GM21576 (cell line): ENCODE measurements at regions not wholly inside any gene's neighbourhood (a gene's known extent, or its start where the extent isn't known, plus 50 kb on each side); places are given as distances from the start of the nearest gene placed in this dataset.
"Not testable (repeated sequence)": the region's sequence is repeated elsewhere in the genome, so short reads cannot be mapped to it uniquely, and the experiment has no call there.

ENCODE experiments used
- ATAC-seq: cut with Tn5 transposase; IDR thresholded peaks from one replicate; pipeline ENCODE4 v1.9.1; 2021; ENCODE audit warnings: mild to moderate bottlenecking, moderate library complexity; ENCODE audit not compliant: unreplicated experiment

GRCh38 chr16:58962811-58963210, 228.7 kb upstream of the GOT2 start:
- ATAC-seq, result no peak

GRCh38 chr16:58960484-58960883, 226.4 kb upstream of the GOT2 start:
- ATAC-seq, result no peak

DNA sequence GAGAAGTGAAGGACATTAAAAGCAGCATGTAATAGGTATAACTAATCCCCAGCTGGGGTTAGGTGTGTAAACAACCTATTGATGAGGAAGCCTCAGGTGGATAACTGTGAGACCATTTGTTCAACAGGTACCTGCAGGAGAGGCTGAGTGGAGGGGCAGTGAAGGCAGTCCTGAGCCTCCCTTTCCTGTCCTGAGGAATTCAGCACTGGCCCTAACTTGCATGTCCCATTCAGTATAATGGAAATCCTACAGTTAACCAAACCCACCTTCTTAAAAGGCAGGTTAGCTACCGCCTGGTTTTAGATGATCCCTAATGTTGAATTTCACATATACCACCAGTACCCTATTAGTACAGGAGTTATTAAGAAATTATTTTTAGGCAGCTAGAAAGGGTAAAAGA, 225.9 kb upstream of the GOT2 start:
- ATAC-seq, result no peak

GRCh38 chr16:58958749-58959148, 224.6 kb upstream of the GOT2 start:
- no peak for ATAC-seq

DNA sequence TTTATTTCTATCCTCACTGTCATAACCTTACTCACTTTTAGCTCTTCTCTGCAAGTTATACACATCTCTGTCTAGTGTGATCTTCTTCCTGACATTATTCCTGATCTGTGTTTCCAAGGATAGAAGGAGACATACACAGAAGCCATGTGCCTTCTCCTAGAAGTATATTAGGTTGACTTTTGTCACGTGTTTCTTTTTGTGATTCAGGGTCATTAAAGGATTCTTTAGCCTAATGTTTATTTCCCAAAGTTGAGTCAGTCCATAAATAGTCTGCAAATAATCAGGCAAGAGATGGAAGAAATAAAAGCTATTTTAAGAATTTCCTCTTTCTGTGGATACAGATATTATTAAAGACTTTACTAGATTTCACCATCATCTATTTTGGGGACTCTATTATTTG, 214.1 kb upstream of the GOT2 start:
- no peak for ATAC-seq

DNA sequence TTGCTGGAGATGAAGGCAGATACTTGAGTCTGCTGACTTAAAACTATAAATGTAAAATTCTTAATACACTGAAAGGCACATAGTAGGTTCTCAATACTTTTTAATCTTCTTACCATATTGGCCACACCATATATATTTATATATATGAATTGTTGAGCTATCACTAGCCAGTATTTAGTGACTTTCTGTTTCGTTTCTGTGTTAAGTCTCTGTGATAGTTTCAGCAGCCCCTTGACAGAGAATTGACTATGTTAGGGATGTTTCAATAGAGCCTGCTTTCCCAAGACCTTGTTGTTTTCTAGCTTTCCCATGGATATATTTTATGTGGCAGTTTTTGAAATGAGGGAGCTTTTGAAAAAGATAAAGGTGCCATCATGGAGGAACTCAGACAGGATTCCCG, 206.5 kb upstream of the GOT2 start:
- no peak for ATAC-seq

- no peak for ATAC-seq
Measured at GRCh38 chr16:58938811-58939210, 204.7 kb upstream of the GOT2 start.

GRCh38 chr16:58937661-58938060, 203.5 kb upstream of the GOT2 start:
- ATAC-seq, result no peak

DNA sequence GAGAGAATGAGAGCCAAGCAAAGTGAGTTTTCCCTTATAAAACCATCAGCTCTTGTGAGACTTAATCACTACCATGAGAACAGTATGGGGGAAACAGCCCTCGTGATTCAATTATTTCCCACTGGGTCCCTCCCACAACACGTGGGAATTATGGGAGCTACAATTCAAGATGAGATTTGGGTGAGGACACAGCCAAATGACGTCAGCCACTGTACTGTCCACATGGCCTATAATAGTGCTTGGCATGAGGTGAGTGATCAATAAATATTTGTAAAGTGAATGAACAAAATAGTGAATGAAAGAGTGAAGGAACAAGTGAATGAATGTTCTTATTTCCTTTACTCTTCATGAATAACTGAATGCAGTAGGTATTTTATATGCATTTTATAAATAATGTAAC, 199.1 kb upstream of the GOT2 start:
- no peak for ATAC-seq

DNA sequence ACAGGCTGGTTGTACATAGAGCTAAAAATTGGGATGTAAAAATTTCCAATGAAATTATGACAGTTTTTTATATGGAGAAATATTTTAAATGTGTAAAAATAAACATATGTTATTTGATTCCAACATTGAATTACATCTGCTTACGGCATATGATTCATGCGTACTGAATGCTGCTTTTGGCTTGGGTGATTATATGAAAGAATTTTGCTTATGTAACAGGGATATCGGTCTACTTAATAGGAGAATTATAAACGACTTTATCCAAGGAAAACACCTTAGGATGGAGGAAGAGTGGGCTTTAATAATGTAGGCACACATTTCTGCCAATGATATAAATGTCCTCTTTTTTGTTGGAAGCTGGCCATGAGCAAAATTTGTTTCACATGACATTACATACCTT, 197.3 kb upstream of the GOT2 start:
- ATAC-seq, result no peak

- ATAC-seq, result no peak
Measured at GRCh38 chr16:58923094-58923493, 189.0 kb upstream of the GOT2 start.

GRCh38 chr16:58913456-58913855, 179.3 kb upstream of the GOT2 start:
- ATAC-seq, result no peak

GRCh38 chr16:58912571-58912970, 178.5 kb upstream of the GOT2 start:
- ATAC-seq, result no peak

GRCh38 chr16:58906981-58907715, 173.0 kb upstream of the GOT2 start:
- ATAC-seq, result no peak

DNA sequence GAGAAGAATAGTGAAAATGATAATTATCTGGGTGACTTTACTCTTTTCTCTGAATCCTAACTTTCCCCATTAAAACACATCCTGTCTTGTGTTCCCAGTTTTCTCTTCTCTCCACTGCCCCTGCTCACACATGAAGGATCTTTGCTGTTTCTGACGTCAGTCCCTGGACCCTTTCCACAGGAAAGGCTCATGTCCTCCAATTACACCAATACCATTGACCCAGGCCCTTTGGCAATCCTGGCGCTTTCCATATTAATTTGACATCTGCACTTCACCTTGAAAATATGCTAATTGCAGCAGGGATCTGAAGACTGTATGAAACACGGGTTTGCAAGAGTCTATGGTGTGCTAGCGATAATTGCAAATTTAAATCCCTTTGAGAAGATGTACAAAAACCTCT, 170.2 kb upstream of the GOT2 start:
- no peak for ATAC-seq

GRCh38 chr16:58889516-58889915, 155.4 kb upstream of the GOT2 start:
- no peak for ATAC-seq

DNA sequence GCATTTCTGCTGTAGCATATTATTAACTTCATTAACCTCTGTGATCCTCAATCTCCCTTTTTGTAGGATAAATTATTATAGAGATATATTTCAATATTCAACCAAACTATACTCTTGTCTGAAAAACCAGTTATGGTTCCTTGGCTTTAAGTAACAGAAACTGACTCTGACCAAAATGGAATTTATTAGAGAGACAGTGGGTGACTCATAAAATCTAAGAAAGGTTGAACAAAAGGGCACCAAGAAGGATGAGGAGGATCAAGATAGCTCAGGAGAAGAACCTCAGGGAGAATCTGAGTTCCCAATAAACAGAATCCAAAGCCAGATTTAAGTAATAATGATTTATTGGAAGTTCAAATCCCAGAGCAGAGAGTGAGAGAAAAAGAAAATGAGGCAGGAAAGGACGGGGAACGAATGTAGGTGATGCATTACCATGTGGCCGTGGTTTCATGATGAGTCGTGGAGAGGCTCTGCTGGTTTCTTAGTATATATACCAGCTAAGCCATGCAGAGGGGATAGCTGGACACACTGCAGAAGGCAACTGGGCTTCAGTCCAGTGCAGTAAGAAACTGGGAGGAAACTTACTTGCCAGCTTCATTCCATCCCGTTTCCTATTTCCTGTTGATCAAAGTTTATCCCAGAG, 151.5 kb upstream of the GOT2 start:
- peak; percentile 45 for ATAC-seq

DNA sequence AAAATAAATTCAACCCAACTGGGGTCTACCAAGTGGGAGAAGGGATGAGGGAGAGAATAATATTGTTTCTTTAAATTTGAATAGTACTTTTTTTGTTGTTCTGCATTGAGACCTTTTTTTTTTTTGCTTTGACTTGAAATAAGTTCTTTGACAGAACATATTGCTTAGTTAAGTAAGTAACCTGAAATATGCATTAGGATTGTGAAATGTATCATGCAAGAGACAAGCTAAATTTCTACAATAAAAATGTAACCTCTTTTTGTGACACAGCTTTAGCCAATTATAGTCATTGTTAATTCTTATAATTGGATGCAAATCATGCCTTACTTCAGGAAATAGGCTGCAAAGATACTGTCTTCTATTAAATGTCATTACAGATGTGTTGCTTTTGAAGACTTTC, 150.0 kb upstream of the GOT2 start:
- ATAC-seq, result no peak

DNA sequence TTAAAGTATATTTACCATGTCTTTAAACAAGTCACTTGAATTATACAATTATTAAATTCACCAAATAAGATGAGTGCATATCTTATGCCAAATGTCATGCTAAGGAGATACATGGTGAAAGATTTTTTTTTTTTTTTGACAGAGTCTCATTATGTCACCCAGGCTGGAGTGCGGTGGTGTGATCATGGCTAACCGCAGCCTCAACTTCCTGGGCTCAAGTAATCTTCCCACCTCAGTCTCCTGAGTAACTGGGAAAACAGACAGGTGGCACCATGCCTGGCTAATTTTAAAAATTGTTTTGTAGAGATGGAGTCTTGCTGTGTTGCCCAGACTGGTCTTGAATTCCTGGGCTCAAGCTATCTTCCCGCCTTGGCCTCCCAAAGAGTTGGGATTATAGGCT, 149.0 kb upstream of the GOT2 start:
- ATAC-seq, result no peak

DNA sequence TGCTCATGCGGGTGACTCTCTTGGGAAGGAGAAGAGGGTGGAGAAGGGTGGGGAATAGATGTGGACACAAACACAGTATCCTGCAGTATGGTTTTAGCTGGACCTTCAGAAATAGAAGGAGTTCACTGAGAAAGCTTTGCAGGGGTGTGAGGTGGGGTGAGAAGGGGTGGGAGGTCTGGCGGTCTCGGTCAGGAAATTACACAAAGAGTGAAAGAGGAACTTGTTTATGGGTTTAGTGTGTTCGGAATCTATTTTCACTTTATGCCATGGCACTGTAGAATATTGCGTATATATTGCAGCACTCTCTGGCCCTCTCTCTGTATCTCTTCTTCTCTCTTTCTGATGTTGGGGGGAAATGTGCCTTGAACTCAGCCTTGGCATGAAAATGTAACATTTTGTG, 148.2 kb upstream of the GOT2 start:
- ATAC-seq, result peak; percentile 96

GRCh38 chr16:58878641-58879040, 144.5 kb upstream of the GOT2 start:
- not testable (repeated sequence) for ATAC-seq

DNA sequence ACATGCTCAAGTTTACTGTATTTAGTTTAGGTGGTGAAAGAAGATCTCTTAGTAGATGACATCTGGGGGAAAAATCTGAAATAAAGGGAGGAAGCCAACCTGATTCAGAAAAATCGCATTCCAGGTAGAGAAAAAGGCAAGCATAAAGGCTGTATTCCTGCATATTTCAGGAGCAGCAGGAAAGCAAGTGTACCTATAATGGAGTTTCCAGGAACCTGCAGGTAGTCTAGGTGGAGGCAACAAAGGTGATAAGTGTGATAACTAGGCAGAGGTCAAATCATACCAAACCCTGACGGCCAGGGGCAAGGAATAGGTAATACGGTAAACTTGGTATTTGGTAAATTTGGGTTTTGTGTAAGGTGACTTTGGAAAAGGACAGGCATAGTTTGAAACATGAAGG, 132.8 kb upstream of the GOT2 start:
- ATAC-seq, result no peak

- ATAC-seq, result no peak
Measured at GRCh38 chr16:58863761-58864160, 129.6 kb upstream of the GOT2 start.
